B cell (primary cell): ENCODE measurements at regions not wholly inside any gene's neighbourhood (a gene's known extent, or its start where the extent isn't known, plus 50 kb on each side); places are given as distances from the start of the nearest gene placed in this dataset.

Experiments used
- ATAC-seq: fragments of 200-7000 bp; cut with Tn5 transposase; one replicate; pipeline ENCODE4 v1.10.0; 2021; ENCODE audit warnings: low read depth, mild to moderate bottlenecking, moderate number of reproducible peaks, moderate library complexity
- CTCF ChIA-PET: fragments of 350-600 bp; sonication (Branson Sonifier 250); formaldehyde crosslinking; loops from one replicate; lab custom pipeline; 2021; ENCODE audit warnings: antibody characterized with exemption, inconsistent platforms; lab: Charles Lee
- POLR2A ChIA-PET: fragments of 350-600 bp; sonication (Branson Sonifier 250); formaldehyde crosslinking; loops from one replicate; lab custom pipeline; 2021; ENCODE audit warnings: antibody characterized with exemption; lab: Charles Lee
- DNase-seq: peaks from one replicate; pipeline ENCODE4 v3.0.0; 2013
- H2AFZ ChIP-seq: 2 replicates; pipeline ENCODE4 v1.6.1; 2012; ENCODE audit warnings: mild to moderate bottlenecking, low read depth, low read length; ENCODE audit not compliant: insufficient read depth, poor library complexity, severe bottlenecking
- H3K27ac ChIP-seq, 2 donors: 1 replicate in 1 of 2; 2 replicates in 1 of 2; pipeline ENCODE4 v1.5.1; 2012 to 2013; ENCODE audit warnings: low read length in 2 of 2, mild to moderate bottlenecking in 2 of 2, moderate library complexity in 1 of 2
- H3K27me3 ChIP-seq, 4 experiments: fragments of 200-600 bp in 1 of 4; sonication (generic) in 1 of 4; replicated peaks in 1 of 4; 1 replicate in 2 of 4; 2 replicates in 2 of 4; pipeline versions ENCODE4 v1.6.1 to v1.7.0; 2013 to 2016; ENCODE audit warnings: low read length in 3 of 4, mild to moderate bottlenecking in 2 of 4, mixed read lengths in 1 of 4, moderate library complexity in 1 of 4; ENCODE audit not compliant: insufficient read depth in 4 of 4, control insufficient read depth in 3 of 4; ENCODE audit errors: control extremely low read depth in 1 of 4
- H3K36me3 ChIP-seq, 2 experiments: replicated peaks in 1 of 2; 1 replicate in 1 of 2; 2 replicates in 1 of 2; pipeline versions ENCODE4 v1.6.1 to v1.7.1; 2013; ENCODE audit warnings: low read length in 1 of 2; ENCODE audit not compliant: insufficient read depth in 2 of 2, control insufficient read depth in 1 of 2; ENCODE audit errors: control extremely low read depth in 1 of 2, extremely low read depth in 1 of 2
- H3K4me1 ChIP-seq, 2 donors: fragments of 200-600 bp in 1 of 2; sonication (generic) in 1 of 2; 1 replicate in 1 of 2; 2 replicates in 1 of 2; pipeline versions ENCODE4 v1.5.1 to v1.6.1; 2013 to 2017; ENCODE audit warnings: low read length in 2 of 2; ENCODE audit not compliant: control insufficient read depth in 2 of 2, insufficient read depth in 2 of 2
- H3K4me2 ChIP-seq: replicated peaks from 2 replicates; pipeline ENCODE3; 2012; ENCODE audit warnings: mild to moderate bottlenecking, low read depth, low read length; ENCODE audit not compliant: poor library complexity, severe bottlenecking
- H3K4me3 ChIP-seq, 5 experiments: fragments of 200-600 bp in 1 of 5; sonication (generic) in 1 of 5; 1 replicate in 3 of 5; 2 replicates in 2 of 5; pipeline versions ENCODE4 v1.5.1 to v1.7.0; 2011 to 2016; ENCODE audit warnings: low read length in 4 of 5, mild to moderate bottlenecking in 4 of 5, low read depth in 2 of 5, control low read depth in 1 of 5, moderate library complexity in 1 of 5; ENCODE audit not compliant: insufficient read depth in 1 of 5; ENCODE audit errors: control extremely low read depth in 1 of 5, extremely low read depth in 1 of 5
- H3K79me2 ChIP-seq: fragments of 200-600 bp; sonication (generic); one replicate; pipeline ENCODE4 v1.6.0; 2016; ENCODE audit warnings: low read length; ENCODE audit not compliant: control insufficient read depth, insufficient read depth
- H3K9ac ChIP-seq: fragments of 200-600 bp; sonication (generic); 2 replicates; pipeline ENCODE4 v1.6.1; 2017; ENCODE audit warnings: mild to moderate bottlenecking, low read length, moderate library complexity
- H3K9me3 ChIP-seq, 3 donors: one replicate each; pipeline versions ENCODE4 v1.6.1 to v1.7.1; 2013; ENCODE audit warnings: low read length in 2 of 3; ENCODE audit not compliant: control insufficient read depth in 2 of 3, insufficient read depth in 1 of 3; ENCODE audit errors: control extremely low read depth in 1 of 3
- H4K20me1 ChIP-seq: 2 replicates; pipeline ENCODE4 v1.6.0; 2012; ENCODE audit warnings: mild to moderate bottlenecking, low read length; ENCODE audit not compliant: insufficient read depth, control insufficient read depth, poor library complexity, severe bottlenecking
- H3K27ac Mint-ChIP-seq: one replicate; pipeline ENCODE4 v1.8.0; 2021; ENCODE audit warnings: mixed read lengths
- H3K27me3 Mint-ChIP-seq: one replicate; pipeline ENCODE4 v1.8.0; 2021; ENCODE audit warnings: mixed read lengths
- H3K4me1 Mint-ChIP-seq: one replicate; pipeline ENCODE4 v1.8.0; 2021; ENCODE audit warnings: mixed read lengths
- H3K4me3 Mint-ChIP-seq: one replicate; pipeline ENCODE4 v1.8.0; 2021; ENCODE audit warnings: mixed read lengths
- H3K9me3 Mint-ChIP-seq: one replicate; pipeline ENCODE4 v1.8.0; 2022; ENCODE audit warnings: mixed read lengths; ENCODE audit not compliant: insufficient read depth
- CTCF ChIP-seq: fragments of 200-600 bp; IDR thresholded peaks from one replicate; pipeline ENCODE4 v1.8.0; 2022; ENCODE audit warnings: antibody characterized with exemption, mild to moderate bottlenecking
- EZH2 ChIP-seq: IDR thresholded peaks from 2 replicates; pipeline ENCODE4 v1.6.1; 2012; ENCODE audit warnings: borderline replicate concordance, low read depth, mild to moderate bottlenecking, moderate library complexity, low read length; ENCODE audit not compliant: insufficient read depth, poor library complexity, severe bottlenecking
- WGBS: methylation state at CpG from one replicate; pipeline ENCODE4 v1.1.5; 2013; ENCODE audit warnings: missing lambda C conversion rate; ENCODE audit not compliant: insufficient coverage; 5-methylcytosine and 5-hydroxymethylcytosine counted together
- intact Hi-C: fragments of 100-400 bp; cut with micrococcal nuclease; formaldehyde crosslinking; loops from one replicate; pipeline ENCODE4 v1.10.0; 2022

GRCh38 chr13:73287831-73288230, 229.0 kb downstream of the KLF5 start:
- Histone ChIP-seq H3K4me1 (no peaks in the 10 kb centered on the region), H3K4me2 (no peak overlapping the region), H3K4me3 (no peak overlapping the region), H3K9me3 (no peaks in the 10 kb centered on the region), H3K9ac (no peak overlapping the region), H3K36me3 (no peaks in the 10 kb centered on the region), H3K27me3 (no peaks in the 10 kb centered on the region), H4K20me1 (no peaks in the 10 kb centered on the region), H2AFZ (no peak overlapping the region), H3K79me2 (no peaks in the 10 kb centered on the region), H3K27ac (no peak overlapping the region)
- no peak for TF ChIP-seq EZH2
- TF ChIP-seq CTCF: no peak
- no peaks in the 10 kb centered on the region for H3K9me3 Mint-ChIP-seq
- no peaks in the 10 kb centered on the region for H3K27me3 Mint-ChIP-seq
- ATAC-seq (no peak), DNase-seq (no peak)
- intact Hi-C loops: no loop called here
- no CpG with 5 or more reads among the region's 3 CpGs for WGBS
- no peak overlapping the region for H3K4me3 Mint-ChIP-seq
- ChIA-PET POLR2A (no interaction called here), CTCF (no interaction called here)
- no peak overlapping the region for H3K27ac Mint-ChIP-seq
- H3K4me1 Mint-ChIP-seq: no peaks in the 10 kb centered on the region

- Histone ChIP-seq H3K27ac (no peak overlapping the region), H3K4me1 (no peaks in the 10 kb centered on the region), H3K4me2 (no peak overlapping the region), H3K9me3 (no peaks in the 10 kb centered on the region), H3K9ac (no peak overlapping the region), H2AFZ (no peak overlapping the region), H4K20me1 (no peaks in the 10 kb centered on the region), H3K36me3 (no peaks in the 10 kb centered on the region), H3K79me2 (no peaks in the 10 kb centered on the region), H3K27me3 (no peaks in the 10 kb centered on the region), H3K4me3 (no peak overlapping the region)
- WGBS: 100% methylated on average over 6 of the region's 10 CpGs
- intact Hi-C loops: no loop called here
- H3K4me1 Mint-ChIP-seq: no peaks in the 10 kb centered on the region
- DNase-seq (no peak), ATAC-seq (no peak)
- no peak for TF ChIP-seq EZH2
- no peak for TF ChIP-seq CTCF
- CTCF ChIA-PET: no interaction called here
- no peak overlapping the region for H3K27ac Mint-ChIP-seq
- no peaks in the 10 kb centered on the region for H3K27me3 Mint-ChIP-seq
- H3K9me3 Mint-ChIP-seq: no peaks in the 10 kb centered on the region
- POLR2A ChIA-PET: no interaction called here
- no peak overlapping the region for H3K4me3 Mint-ChIP-seq
These were observed 228.3 kb downstream of the KLF5 start for GRCh38 chr13:73286942-73287620.
